ENCODE measurements at regions not wholly inside any gene's neighbourhood (a gene's known extent, or its start where the extent isn't known, plus 50 kb on each side); places are given as distances from the start of the nearest gene placed in this dataset.

GRCh38 chr3:72044231-72044855, 259.4 kb upstream of the PROK2 start:
- H3K36me3 ChIP-seq (ENCODE audit: control insufficient read depth in 2 of 4, insufficient read depth in 4 of 4, low read length in 3 of 4), result no peaks in the 10 kb centered on the region
- no peak overlapping the region for H3K18ac ChIP-seq (ENCODE audit: extremely low read depth, low read length)
- no peaks in the 10 kb centered on the region for H3K9me3 ChIP-seq (ENCODE audit: insufficient read depth in 2 of 2, low read depth in 1 of 2, low read length in 1 of 2)
- no peaks in the 10 kb centered on the region for H3K79me1 ChIP-seq (ENCODE audit: low read depth, low read length)
- H4K20me1 ChIP-seq (replicated peaks in 1 of 2; ENCODE audit: control insufficient read depth in 1 of 2, insufficient read depth in 2 of 2, low read length in 2 of 2), result no peaks in the 10 kb centered on the region
- TF ChIP-seq POU5F1 (IDR thresholded peaks at IDR 0.05; ENCODE audit: low read depth, low read length), result no peak
- no peak overlapping the region for H4K91ac ChIP-seq (replicated peaks; ENCODE audit: insufficient read length, low read length)
- H3K27me3 ChIP-seq (replicated peaks in 1 of 4; ENCODE audit: control insufficient read depth in 3 of 4, extremely low read depth in 1 of 4, insufficient read depth in 3 of 4, low read length in 3 of 4), result no peaks in the 10 kb centered on the region
- CTCF ChIA-PET (ENCODE audit: partially characterized antibody), result no interaction called here
- no peak overlapping the region for H2AK5ac ChIP-seq (ENCODE audit: low read depth, low read length)
- H3K4me2 ChIP-seq (ENCODE audit: insufficient read depth in 1 of 2, low read depth in 2 of 2, low read length in 2 of 2), result no peak overlapping the region
- H3K4me3 ChIP-seq (ENCODE audit: extremely low read depth in 1 of 4, insufficient read depth in 2 of 4, low read depth in 3 of 4, low read length in 4 of 4), result no peak overlapping the region
- DNase-seq (ENCODE audit: low read depth in 1 of 2, low spot score in 2 of 2) (no peak), FAIRE-seq (no peak)
- H2AFZ ChIP-seq (ENCODE audit: low read length), result no peak overlapping the region
- no peaks in the 10 kb centered on the region for H3K79me2 ChIP-seq (ENCODE audit: control insufficient read depth in 1 of 2, insufficient read depth in 2 of 2, low read length in 2 of 2)
- H3K56ac ChIP-seq (replicated peaks; ENCODE audit: insufficient read length, low read depth, low read length), result no peak overlapping the region
- H2BK120ac ChIP-seq (replicated peaks; ENCODE audit: low read depth, low read length), result no peak overlapping the region
- no peaks in the 10 kb centered on the region for H3K23me2 ChIP-seq (ENCODE audit: low read depth, low read length)
- H2BK12ac ChIP-seq (ENCODE audit: low read depth, low read length), result no peak overlapping the region
- no peak overlapping the region for H3K14ac ChIP-seq (ENCODE audit: insufficient read length)
- POLR2A ChIA-PET (ENCODE audit: partially characterized antibody), result no interaction called here
- 88% methylated on average over 7 of the region's 7 CpGs; no CpG with 5 or more reads in 1 of the 2 experiments for WGBS, 2 experiments (ENCODE audit: extremely low coverage in 1 of 2, insufficient coverage in 1 of 2, insufficient read length in 1 of 2, insufficient replicate concordance in 2 of 2, low coverage in 1 of 2, low lambda C conversion rate in 2 of 2, missing lambda C conversion rate in 1 of 2)
- H2BK5ac ChIP-seq (ENCODE audit: low read depth, low read length), result no peak overlapping the region
- H4K5ac ChIP-seq (ENCODE audit: insufficient read length, low read depth, low read length), result no peak overlapping the region
- no peak overlapping the region for H3K9ac ChIP-seq (replicated peaks in 1 of 4; ENCODE audit: extremely low read depth in 1 of 4, low read depth in 3 of 4, low read length in 3 of 4)
- no peak overlapping the region for H2BK20ac ChIP-seq (ENCODE audit: low read length)
- H3K23ac ChIP-seq (ENCODE audit: insufficient read length), result no peak overlapping the region
- no peak overlapping the region for H2BK15ac ChIP-seq (ENCODE audit: low read length)
- H3K4me1 ChIP-seq (replicated peaks in 1 of 4; ENCODE audit: control insufficient read depth in 3 of 4, insufficient read depth in 4 of 4, low read length in 3 of 4), result no peaks in the 10 kb centered on the region; a peak in 2 of 7 replicates
- no peak overlapping the region for H3K27ac ChIP-seq (ENCODE audit: low read depth, low read length)
- H3K4ac ChIP-seq (replicated peaks; ENCODE audit: insufficient read length, low read depth, low read length), result no peak overlapping the region
- H4K8ac ChIP-seq (ENCODE audit: extremely low read depth, insufficient read depth, low read length), result no peak overlapping the region

Data from H1 (cell line).